ENCODE measurements at regions not wholly inside any gene's neighbourhood (a gene's known extent, or its start where the extent isn't known, plus 50 kb on each side); places are given as distances from the start of the nearest gene placed in this dataset.

GRCh38 chrX:97841544-97842179 lies 958.0 kb downstream of the RPA4 start:
- H3K79me1 ChIP-seq (ENCODE audit: low read depth in 1 of 2, low read length in 2 of 2): no peaks in the 10 kb centered on the region

More at GRCh38 chrX:97841544-97842179, 958.0 kb downstream of the RPA4 start:
- Histone ChIP-seq H2BK5ac (ENCODE audit: low read depth, low read length, poor library complexity, severe bottlenecking) (no peak overlapping the region), H3K4me2 (ENCODE audit: low read depth, low read length) (no peak overlapping the region), H3K23ac (ENCODE audit: low read depth, low read length) (no peak overlapping the region), H3K27ac (ENCODE audit: insufficient read depth, low read length) (no peak overlapping the region), H3K18ac (ENCODE audit: low read depth, low read length) (no peak overlapping the region), H3K4ac (ENCODE audit: low read depth, low read length) (no peak overlapping the region), H3K14ac (replicated peaks; ENCODE audit: low read depth, low read length) (no peak overlapping the region), H3K4me1 (ENCODE audit: control insufficient read depth, insufficient read depth, low read length) (no peaks in the 10 kb centered on the region), H4K5ac (ENCODE audit: low read depth, low read length) (no peak overlapping the region), H3K56ac (ENCODE audit: extremely low read depth, insufficient read depth, low read length) (no peak overlapping the region), H3K36me3 (ENCODE audit: control insufficient read depth, insufficient read depth, low read length) (no peaks in the 10 kb centered on the region), H2AK5ac (ENCODE audit: low read depth, low read length) (no peak overlapping the region), H2BK20ac (ENCODE audit: low read depth, low read length) (no peak overlapping the region), H3K9me3 (ENCODE audit: control insufficient read depth, insufficient read depth, low read length) (peaks cover 34% of the 10 kb centered on the region; the same call in 1 of the 2 replicates), H4K91ac (ENCODE audit: insufficient read depth, low read depth, low read length) (no peak overlapping the region), H4K20me1 (ENCODE audit: insufficient read depth, low read length) (no peaks in the 10 kb centered on the region), H3K9me1 (ENCODE audit: insufficient read depth, low read length) (no peaks in the 10 kb centered on the region), H4K8ac (ENCODE audit: low read depth in 2 of 2, low read length in 2 of 2) (no peak overlapping the region), H2BK120ac (ENCODE audit: low read depth, low read length) (no peak overlapping the region), H2AK9ac (replicated peaks; ENCODE audit: low read depth, low read length, poor library complexity) (no peak overlapping the region), H3K27me3 (ENCODE audit: control insufficient read depth, insufficient read depth, low read length) (no peaks in the 10 kb centered on the region; the same call in 1 of the 2 replicates), H3K9ac (ENCODE audit: low read depth, low read length) (no peak overlapping the region), H2AFZ (replicated peaks; ENCODE audit: low read length, poor library complexity) (no peak overlapping the region), H2BK15ac (ENCODE audit: low read depth, low read length) (no peak overlapping the region), H3K4me3 (ENCODE audit: insufficient read depth, low read depth, low read length) (no peak overlapping the region)
- ChIA-PET POLR2A (ENCODE audit: unreplicated experiment) (no interaction called here), CTCF (no interaction called here)
- TF ChIP-seq SMC3 (IDR thresholded peaks at IDR 0.05; ENCODE audit: low read depth, low read length): no peak
- TF ChIP-seq FOS (IDR thresholded peaks at IDR 0.05; ENCODE audit: low read depth, low read length): no peak
- no peak for TF ChIP-seq RCOR1 (IDR thresholded peaks at IDR 0.05; ENCODE audit: insufficient replicate concordance, low read length)
- no peak for TF ChIP-seq RFX5 (IDR thresholded peaks at IDR 0.05; ENCODE audit: low read depth, low read length)
- no peak for TF ChIP-seq NFE2L2 (IDR thresholded peaks at IDR 0.05; ENCODE audit: low read depth, low read length)
- no peak for TF ChIP-seq USF2 (IDR thresholded peaks at IDR 0.05; ENCODE audit: low read depth, low read length)
- no peak for TF ChIP-seq CHD1 (IDR thresholded peaks at IDR 0.05; ENCODE audit: low read depth, low read length)
- no peak for TF ChIP-seq CEBPB (IDR thresholded peaks at IDR 0.05; ENCODE audit: low read depth, low read length)
- no peak for TF ChIP-seq CTCF (conservative IDR thresholded peaks at IDR 0.05; ENCODE audit: low read depth, low read length)
- TF ChIP-seq POLR2A (IDR thresholded peaks at IDR 0.05; ENCODE audit: low read depth, low read length): no peak
- TF ChIP-seq BHLHE40 (IDR thresholded peaks at IDR 0.05; ENCODE audit: low read depth, low read length): no peak
- no peak for TF ChIP-seq MAZ (IDR thresholded peaks at IDR 0.05; ENCODE audit: borderline replicate concordance, low read depth, low read length)
- TF ChIP-seq RAD21 (IDR thresholded peaks at IDR 0.05; ENCODE audit: low read length): no peak
- no peak for TF ChIP-seq MXI1 (IDR thresholded peaks at IDR 0.05; ENCODE audit: borderline replicate concordance, low read depth, low read length)
- no peak for TF ChIP-seq MAFK (IDR thresholded peaks at IDR 0.05; ENCODE audit: low read depth, low read length)
- no peak for TF ChIP-seq ELK1 (IDR thresholded peaks at IDR 0.05; ENCODE audit: borderline replicate concordance, low read depth, low read length)
- intact Hi-C loops (cut with micrococcal nuclease) (no loop called here), in situ Hi-C loops (cut with MboI; ENCODE audit: low sequenced_read_pairs) (no loop called here), dilution Hi-C loops (cut with HindIII; ENCODE audit: low sequenced_read_pairs, unreplicated experiment) (no loop called here)
- ATAC-seq (ENCODE audit: low read depth) (no peak), DNase-seq (no peak)
- BruUV-seq (replicated peaks): no TSS peak
- 89% methylated on average over 7 of the region's 39 CpGs; no CpG with 5 or more reads in 1 of the 2 experiments for WGBS, 2 experiments (ENCODE audit: extremely low coverage in 2 of 2, insufficient read length in 1 of 2)
